H1 (cell line): ENCODE measurements at regions not wholly inside any gene's neighbourhood (a gene's known extent, or its start where the extent isn't known, plus 50 kb on each side); places are given as distances from the start of the nearest gene placed in this dataset.

ENCODE experiments used
- CTCF ChIA-PET: fragments of 300-600 bp; sonication (Branson Sonifier 250); formaldehyde crosslinking; loops from one replicate; lab custom pipeline; 2021; ENCODE audit not compliant: partially characterized antibody; lab: Charles Lee
- POLR2A ChIA-PET: fragments of 300-600 bp; sonication (Branson Sonifier 250); formaldehyde crosslinking; loops from one replicate; lab custom pipeline; 2021; ENCODE audit warnings: inconsistent platforms; ENCODE audit not compliant: partially characterized antibody; lab: Charles Lee
- DNase-seq, 2 experiments: peaks; one replicate each; pipeline versions ENCODE4 v3.0.0 to v3.0.0-alpha.2; 2010 to 2022; ENCODE audit warnings: low spot score in 2 of 2, low read depth in 1 of 2, mixed read lengths in 1 of 2
- FAIRE-seq: peaks from 2 replicates; lab custom pipeline; 2011; peaks lifted over from hg19 to GRCh38; lab: Jason Lieb, UNC
- H2AFZ ChIP-seq: 2 replicates; pipeline ENCODE4 v1.8.1; 2012; ENCODE audit warnings: low read length, inconsistent platforms
- H2AK5ac ChIP-seq: 2 replicates; pipeline ENCODE4 v1.6.1; 2013; ENCODE audit warnings: low read depth, low read length
- H2BK120ac ChIP-seq: replicated peaks from 2 replicates; pipeline ENCODE3; 2013; ENCODE audit warnings: low read depth, low read length, inconsistent platforms
- H2BK12ac ChIP-seq: 2 replicates; pipeline ENCODE4 v1.6.1; 2013; ENCODE audit warnings: low read depth, low read length
- H2BK15ac ChIP-seq: 2 replicates; pipeline ENCODE4 v1.6.1; 2013; ENCODE audit warnings: low read length
- H2BK20ac ChIP-seq: 2 replicates; pipeline ENCODE4 v1.6.1; 2013; ENCODE audit warnings: low read length
- H2BK5ac ChIP-seq: 2 replicates; pipeline ENCODE4 v1.6.1; 2013; ENCODE audit warnings: low read depth, low read length
- H3K14ac ChIP-seq: 2 replicates; pipeline ENCODE4 v1.6.1; 2013; ENCODE audit warnings: inconsistent platforms; ENCODE audit not compliant: insufficient read length
- H3K18ac ChIP-seq: 2 replicates; pipeline ENCODE4 v1.6.1; 2013; ENCODE audit warnings: low read length; ENCODE audit errors: extremely low read depth
- H3K23ac ChIP-seq: 2 replicates; pipeline ENCODE4 v1.6.1; 2013; ENCODE audit warnings: inconsistent platforms; ENCODE audit not compliant: insufficient read length
- H3K23me2 ChIP-seq: 2 replicates; pipeline ENCODE4 v1.6.1; 2013; ENCODE audit warnings: low read depth, low read length
- H3K27ac ChIP-seq: 2 replicates; pipeline ENCODE4 v1.6.1; 2011; ENCODE audit warnings: low read depth, low read length, inconsistent platforms
- H3K27me3 ChIP-seq, 4 experiments: replicated peaks in 1 of 4; 1 replicate in 1 of 4; 2 replicates in 3 of 4; pipeline versions ENCODE4 v1.6.1 to v1.8.1; 2011 to 2013; ENCODE audit warnings: low read length in 3 of 4, mild to moderate bottlenecking in 3 of 4, inconsistent platforms in 2 of 4, mixed read lengths in 2 of 4, moderate library complexity in 1 of 4; ENCODE audit not compliant: control insufficient read depth in 3 of 4, insufficient read depth in 3 of 4; ENCODE audit errors: extremely low read depth in 1 of 4
- H3K36me3 ChIP-seq, 4 experiments: 2 replicates each; pipeline versions ENCODE4 v1.6.1 to v1.8.1; 2011 to 2013; ENCODE audit warnings: mild to moderate bottlenecking in 4 of 4, low read length in 3 of 4, moderate library complexity in 2 of 4, control low read depth in 1 of 4, inconsistent platforms in 1 of 4; ENCODE audit not compliant: insufficient read depth in 4 of 4, control insufficient read depth in 2 of 4
- H3K4ac ChIP-seq: replicated peaks from 2 replicates; pipeline ENCODE3; 2013; ENCODE audit warnings: low read length, low read depth, mixed read lengths, inconsistent platforms; ENCODE audit not compliant: insufficient read length
- H3K4me1 ChIP-seq, 4 experiments: replicated peaks in 1 of 4; 1 replicate in 1 of 4; 2 replicates in 3 of 4; pipeline versions ENCODE4 v1.6.1 to v1.8.1; 2011 to 2013; ENCODE audit warnings: low read length in 3 of 4, inconsistent platforms in 2 of 4, mixed read lengths in 1 of 4; ENCODE audit not compliant: insufficient read depth in 4 of 4, control insufficient read depth in 3 of 4
- H3K4me2 ChIP-seq, 2 experiments: 2 replicates each; pipeline versions ENCODE4 v1.6.1 to v1.8.1; 2011 to 2013; ENCODE audit warnings: low read depth in 2 of 2, low read length in 2 of 2, control low read depth in 1 of 2, inconsistent platforms in 1 of 2, mild to moderate bottlenecking in 1 of 2; ENCODE audit not compliant: insufficient read depth in 1 of 2
- H3K4me3 ChIP-seq, 4 experiments: fragments of 200-600, 300-600 bp in 1 of 4; sonication (generic), shearing (Covaris generic), sonication (Bioruptor Twin) in 1 of 4; 2 replicates each; pipeline versions ENCODE4 v1.5.1 to v1.8.1; 2011 to 2016; ENCODE audit warnings: low read length in 4 of 4, low read depth in 3 of 4, control low read depth in 2 of 4, inconsistent platforms in 2 of 4, mild to moderate bottlenecking in 2 of 4, mixed read lengths in 1 of 4, moderate library complexity in 1 of 4; ENCODE audit not compliant: insufficient read depth in 2 of 4; ENCODE audit errors: extremely low read depth in 1 of 4
- H3K56ac ChIP-seq: replicated peaks from 2 replicates; pipeline ENCODE3; 2013; ENCODE audit warnings: low read depth, mild to moderate bottlenecking, mixed read lengths, low read length, inconsistent platforms; ENCODE audit not compliant: insufficient read length
- H3K79me1 ChIP-seq: 2 replicates; pipeline ENCODE4 v1.6.1; 2013; ENCODE audit warnings: low read depth, low read length, control low read depth
- H3K79me2 ChIP-seq, 2 experiments: 2 replicates each; pipeline versions ENCODE4 v1.6.1 to v1.8.1; 2012 to 2013; ENCODE audit warnings: low read length in 2 of 2, mild to moderate bottlenecking in 2 of 2, inconsistent platforms in 1 of 2; ENCODE audit not compliant: insufficient read depth in 2 of 2, control insufficient read depth in 1 of 2
- H3K9ac ChIP-seq, 4 experiments: replicated peaks in 1 of 4; 1 replicate in 1 of 4; 2 replicates in 3 of 4; pipeline versions ENCODE4 v1.6.1 to v1.8.1; 2011 to 2013; ENCODE audit warnings: low read depth in 3 of 4, low read length in 3 of 4, control low read depth in 2 of 4, mild to moderate bottlenecking in 2 of 4, moderate library complexity in 2 of 4, inconsistent platforms in 1 of 4; ENCODE audit errors: extremely low read depth in 1 of 4
- H3K9me3 ChIP-seq, 2 experiments: 2 replicates each; pipeline versions ENCODE4 v1.6.1 to v1.8.1; 2012 to 2013; ENCODE audit warnings: mild to moderate bottlenecking in 2 of 2, moderate library complexity in 2 of 2, control low read depth in 1 of 2, inconsistent platforms in 1 of 2, low read depth in 1 of 2, low read length in 1 of 2, mixed read lengths in 1 of 2; ENCODE audit not compliant: insufficient read depth in 2 of 2
- H4K20me1 ChIP-seq, 2 experiments: replicated peaks in 1 of 2; 2 replicates each; pipeline versions ENCODE3 to v1.8.1; 2011 to 2013; ENCODE audit warnings: inconsistent platforms in 2 of 2, low read length in 2 of 2, mild to moderate bottlenecking in 1 of 2; ENCODE audit not compliant: insufficient read depth in 2 of 2, control insufficient read depth in 1 of 2
- H4K5ac ChIP-seq: 2 replicates; pipeline ENCODE4 v1.6.1; 2013; ENCODE audit warnings: low read length, low read depth, mixed read lengths, inconsistent platforms; ENCODE audit not compliant: insufficient read length
- H4K8ac ChIP-seq: 2 replicates; pipeline ENCODE4 v1.8.0; 2013; ENCODE audit warnings: mild to moderate bottlenecking, moderate library complexity, low read length, inconsistent platforms; ENCODE audit not compliant: insufficient read depth; ENCODE audit errors: extremely low read depth
- H4K91ac ChIP-seq: replicated peaks from 2 replicates; pipeline ENCODE3; 2013; ENCODE audit warnings: low read length, mixed read lengths, inconsistent platforms; ENCODE audit not compliant: insufficient read length
- CTCF ChIP-seq, 3 experiments: IDR thresholded peaks; 1 replicate in 2 of 3; 2 replicates in 1 of 3; pipeline versions ENCODE4 v1.5.1 to v1.6.1; 2011; ENCODE audit warnings: low read length in 3 of 3, mild to moderate bottlenecking in 3 of 3, inconsistent platforms in 2 of 3, low read depth in 1 of 3, moderate library complexity in 1 of 3; ENCODE audit not compliant: insufficient read depth in 1 of 3; ENCODE audit errors: control extremely low read depth in 1 of 3
- RAD21 ChIP-seq, 2 experiments: IDR thresholded peaks in 1 of 2; conservative IDR thresholded peaks in 1 of 2; 2 replicates each; pipeline ENCODE4 v1.6.1; 2011; ENCODE audit warnings: low read depth in 2 of 2, low read length in 2 of 2, improper control_type of control experiment in 1 of 2, inconsistent platforms in 1 of 2, mild to moderate bottlenecking in 1 of 2, moderate library complexity in 1 of 2
- SP1 ChIP-seq: IDR thresholded peaks from 2 replicates; pipeline ENCODE4 v1.6.1; 2011; ENCODE audit warnings: low read depth, low read length
- WGBS, 2 experiments: shearing (Covaris generic) in 1 of 2; methylation state at CpG; one replicate each; pipeline versions ENCODE4 v1.1.6 to v1.1.7; 2013 to 2015; ENCODE audit warnings: low lambda C conversion rate in 2 of 2, mixed read lengths in 2 of 2, inconsistent platforms in 1 of 2, low coverage in 1 of 2, missing lambda C conversion rate in 1 of 2; ENCODE audit not compliant: insufficient replicate concordance in 2 of 2, insufficient coverage in 1 of 2, insufficient read length in 1 of 2; ENCODE audit errors: extremely low coverage in 1 of 2, missing lambda C conversion rate in 1 of 2; 5-methylcytosine and 5-hydroxymethylcytosine counted together

DNA sequence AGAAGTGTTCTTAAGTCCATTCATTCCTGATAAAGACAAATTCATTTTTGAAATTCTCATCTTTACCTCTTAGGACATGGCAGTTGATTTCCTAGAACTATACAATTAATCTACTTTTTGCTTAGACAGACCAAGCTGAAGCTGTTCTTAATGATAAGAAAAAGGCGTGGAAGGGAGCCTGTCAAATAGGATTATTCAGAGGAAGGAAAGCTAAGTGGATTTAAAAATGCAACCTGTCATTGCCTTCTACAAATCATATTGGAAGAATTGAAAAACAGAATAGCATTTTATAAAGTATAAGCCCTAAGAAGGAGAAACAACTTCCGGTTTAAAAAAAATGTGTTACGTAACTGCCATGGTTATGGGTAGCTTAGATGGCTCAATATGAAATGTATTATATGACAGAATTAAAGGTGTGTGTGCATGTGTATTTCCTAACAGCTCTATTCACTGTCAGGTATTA lies 81.2 kb upstream of the RAP2B start:
- FAIRE-seq = no peak
- H2BK120ac ChIP-seq = no peak overlapping the region
- no peak overlapping the region for H3K4me3 ChIP-seq
- no peak overlapping the region for H4K5ac ChIP-seq
- no peak overlapping the region for H2AFZ ChIP-seq
- no peak overlapping the region for H2BK5ac ChIP-seq
- H3K56ac ChIP-seq = no peak overlapping the region
- H2BK15ac ChIP-seq = no peak overlapping the region
- POLR2A ChIA-PET = no interaction called here
- H3K79me2 ChIP-seq = no peaks in the 10 kb centered on the region
- no peak overlapping the region for H3K14ac ChIP-seq
- H3K4me2 ChIP-seq = no peak overlapping the region
- H3K23me2 ChIP-seq = no peaks in the 10 kb centered on the region
- TF ChIP-seq CTCF (IDR thresholded peaks at IDR 0.05; ENCODE audit: control extremely low read depth in 1 of 3, insufficient read depth in 1 of 3, low read depth in 1 of 3, low read length in 3 of 3) (no peak), RAD21 (IDR thresholded peaks at IDR 0.05 in 1 of 2, conservative IDR thresholded peaks at IDR 0.05 in 1 of 2; ENCODE audit: low read depth in 2 of 2, low read length in 2 of 2) (no peak), SP1 (no peak)
- H3K18ac ChIP-seq = no peak overlapping the region
- no peak overlapping the region for H4K8ac ChIP-seq
- H3K9ac ChIP-seq = no peak overlapping the region
- WGBS, 2 experiments = 92% methylated on average over 3 of the region's 3 CpGs; no CpG with 5 or more reads in 1 of the 2 experiments
- no peaks in the 10 kb centered on the region for H3K79me1 ChIP-seq
- H4K91ac ChIP-seq = no peak overlapping the region
- H3K4me1 ChIP-seq = no peaks in the 10 kb centered on the region
- no peak overlapping the region for H3K23ac ChIP-seq
- H2AK5ac ChIP-seq = no peak overlapping the region
- H3K27me3 ChIP-seq = no peaks in the 10 kb centered on the region
- no peak overlapping the region for H2BK12ac ChIP-seq
- no peak for DNase-seq
- no peak overlapping the region for H3K27ac ChIP-seq
- H3K4ac ChIP-seq = no peak overlapping the region
- CTCF ChIA-PET = interaction anchor here (0.6 to 0.9 kb wide), 2 partner anchors 13 to 55 kb away, joined by 3 read pairs; no protein-coding TSS in a partner anchor
- no peaks in the 10 kb centered on the region for H3K36me3 ChIP-seq
- no peak overlapping the region for H2BK20ac ChIP-seq
- H3K9me3 ChIP-seq = no peaks in the 10 kb centered on the region
- H4K20me1 ChIP-seq = no peaks in the 10 kb centered on the region
